Liver (tissue), 8 donors: ENCODE measurements at regions not wholly inside any gene's neighbourhood (a gene's known extent, or its start where the extent isn't known, plus 50 kb on each side); places are given as distances from the start of the nearest gene placed in this dataset.

Experiments
- DNase-seq: peaks from one replicate; pipeline ENCODE4 v3.0.0-alpha.2; 2017; ENCODE audit warnings: low spot score
- H3K27ac ChIP-seq, 2 donors: one replicate each; pipeline ENCODE4 v1.7.0; 2013; ENCODE audit warnings: inconsistent platforms in 2 of 2, low read length in 2 of 2, control low read depth in 1 of 2, low read depth in 1 of 2, mild to moderate bottlenecking in 1 of 2
- H3K27me3 ChIP-seq, 4 donors: one replicate each; pipeline versions ENCODE4 v1.6.1 to v1.7.0; 2013; ENCODE audit warnings: low read length in 3 of 4, inconsistent platforms in 1 of 4, mild to moderate bottlenecking in 1 of 4, moderate library complexity in 1 of 4; ENCODE audit not compliant: control insufficient read depth in 4 of 4, insufficient read depth in 4 of 4
- H3K36me3 ChIP-seq, 4 donors: one replicate each; pipeline versions ENCODE4 v1.6.1 to v1.7.0; 2013; ENCODE audit warnings: low read length in 3 of 4, mild to moderate bottlenecking in 3 of 4, low read depth in 1 of 4, moderate library complexity in 1 of 4; ENCODE audit not compliant: control insufficient read depth in 4 of 4, insufficient read depth in 3 of 4
- H3K4me1 ChIP-seq, 4 donors: one replicate each; pipeline versions ENCODE4 v1.6.1 to v1.7.0; 2013; ENCODE audit warnings: low read length in 3 of 4, mild to moderate bottlenecking in 3 of 4, moderate library complexity in 1 of 4; ENCODE audit not compliant: control insufficient read depth in 4 of 4, insufficient read depth in 4 of 4
- H3K4me3 ChIP-seq, 3 donors: one replicate each; pipeline versions ENCODE4 v1.6.1 to v1.7.0; 2013; ENCODE audit warnings: low read length in 3 of 3, control low read depth in 1 of 3, low read depth in 1 of 3, mild to moderate bottlenecking in 1 of 3
- H3K9ac ChIP-seq, 2 donors: one replicate each; pipeline ENCODE4 v1.7.0; 2013; ENCODE audit warnings: low read length in 2 of 2, mild to moderate bottlenecking in 2 of 2, moderate library complexity in 2 of 2, control low read depth in 1 of 2, low read depth in 1 of 2
- H3K9me3 ChIP-seq, 4 donors: one replicate each; pipeline versions ENCODE4 v1.6.1 to v1.7.0; 2013; ENCODE audit warnings: low read length in 3 of 4; ENCODE audit not compliant: control insufficient read depth in 4 of 4
- CTCF ChIP-seq: fragments of 150-350 bp; IDR thresholded peaks from 2 replicates; pipeline ENCODE4 v1.5.1; 2017; ENCODE audit warnings: improper control_type of control experiment, low read depth, low read length; ENCODE audit not compliant: missing input control
- EGR1 ChIP-seq, 2 donors: IDR thresholded peaks; 2 replicates each; pipeline ENCODE4 v1.6.1; 2016 to 2018; ENCODE audit warnings: antibody characterized with exemption in 2 of 2, low read depth in 2 of 2
- FOXA1 ChIP-seq: IDR thresholded peaks from 2 replicates; pipeline ENCODE4 v1.6.1; 2016; ENCODE audit warnings: antibody characterized with exemption
- GABPA ChIP-seq, 2 donors: IDR thresholded peaks in 1 of 2; conservative IDR thresholded peaks in 1 of 2; 2 replicates each; pipeline ENCODE4 v1.6.1; 2016; ENCODE audit warnings: antibody characterized with exemption in 2 of 2, mild to moderate bottlenecking in 1 of 2, moderate library complexity in 1 of 2
- HNF4G ChIP-seq: IDR thresholded peaks from 2 replicates; pipeline ENCODE4 v1.6.1; 2016; ENCODE audit warnings: antibody characterized with exemption
- JUND ChIP-seq, 2 donors: IDR thresholded peaks; 2 replicates each; pipeline ENCODE4 v1.6.1; 2016; ENCODE audit warnings: antibody characterized with exemption in 2 of 2
- NR2F2 ChIP-seq: IDR thresholded peaks from 2 replicates; pipeline ENCODE4 v1.6.1; 2016; ENCODE audit warnings: antibody characterized with exemption
- RAD21 ChIP-seq, 2 donors: IDR thresholded peaks; 2 replicates each; pipeline ENCODE4 v1.6.1; 2016; ENCODE audit warnings: antibody characterized with exemption in 2 of 2, mild to moderate bottlenecking in 2 of 2
- REST ChIP-seq: IDR thresholded peaks from 2 replicates; pipeline ENCODE4 v1.6.1; 2016; ENCODE audit warnings: antibody characterized with exemption, mild to moderate bottlenecking
- RXRA ChIP-seq, 2 donors: IDR thresholded peaks; 2 replicates each; pipeline ENCODE4 v1.6.1; 2017 to 2018; ENCODE audit warnings: antibody characterized with exemption in 2 of 2, mild to moderate bottlenecking in 1 of 2
- SP1 ChIP-seq: IDR thresholded peaks from 2 replicates; pipeline ENCODE4 v1.6.1; 2018; ENCODE audit warnings: antibody characterized with exemption, mild to moderate bottlenecking
- ZBTB33 ChIP-seq: IDR thresholded peaks from 2 replicates; pipeline ENCODE4 v1.6.1; 2016; ENCODE audit warnings: antibody characterized with exemption
- WGBS: extraction: QIAGEN DNeasy Blood & Tissue Kit; methylation state at CpG from one replicate; pipeline ENCODE4 v1.1.7; 2013; 5-methylcytosine and 5-hydroxymethylcytosine counted together
- donor health status: healthy.
- donor health status: healthy.
- donor health status: healthy.
- donor health status: healthy.
- donor health status: healthy.

GRCh38 chr13:105660561-105660960 lies 874.9 kb downstream of the EFNB2 start:
- 40% methylated on average over 3 of the region's 3 CpGs for WGBS
- DNase-seq = no peak
- Histone ChIP-seq H3K27ac (no peak overlapping the region), H3K4me1 (no peaks in the 10 kb centered on the region), H3K27me3 (peaks cover 0 to 3% (median 1%) of the 10 kb centered on the region in 4 donors), H3K9ac (no peak overlapping the region), H3K36me3 (no peaks in the 10 kb centered on the region), H3K9me3 (no peaks in the 10 kb centered on the region), H3K4me3 (no peak overlapping the region)
- TF ChIP-seq FOXA1 (no peak), GABPA (IDR thresholded peaks at IDR 0.05 in 1 of 2, conservative IDR thresholded peaks at IDR 0.05 in 1 of 2) (no peak), NR2F2 (no peak)

- Histone ChIP-seq H3K4me3 (no peak overlapping the region), H3K27me3 (peaks cover 0 to 3% (median 1%) of the 10 kb centered on the region in 4 donors), H3K9ac (no peak overlapping the region), H3K9me3 (no peaks in the 10 kb centered on the region), H3K27ac (no peak overlapping the region), H3K36me3 (no peaks in the 10 kb centered on the region), H3K4me1 (no peaks in the 10 kb centered on the region)
- no peak for TF ChIP-seq SP1
- DNase-seq = no peak
- 80% methylated on average over 3 of the region's 3 CpGs for WGBS
Observed at GRCh38 chr13:105658431-105658830, 877.0 kb downstream of the EFNB2 start.

GRCh38 chr13:105655046-105655445 lies 880.4 kb downstream of the EFNB2 start:
- H3K27me3 ChIP-seq = peaks cover 0 to 2% (median 0%) of the 10 kb centered on the region in 4 donors
- H3K36me3 ChIP-seq = no peaks in the 10 kb centered on the region
- DNase-seq = no peak
- H3K9me3 ChIP-seq = peaks cover 0 to 3% (median 0%) of the 10 kb centered on the region in 4 donors
- no peaks in the 10 kb centered on the region for H3K4me1 ChIP-seq
- H3K27ac ChIP-seq = no peak overlapping the region
- 44% methylated on average over 2 of the region's 2 CpGs for WGBS
- no peak overlapping the region for H3K4me3 ChIP-seq
- TF ChIP-seq RAD21 (IDR thresholded peaks at IDR 0.05) = no peak
- no peak for TF ChIP-seq ZBTB33
- no peak for TF ChIP-seq FOXA1
- TF ChIP-seq CTCF = no peak
- TF ChIP-seq HNF4G = no peak
- TF ChIP-seq RXRA (IDR thresholded peaks at IDR 0.05) = no peak
- TF ChIP-seq SP1 = no peak
- TF ChIP-seq REST = no peak
- TF ChIP-seq JUND (IDR thresholded peaks at IDR 0.05) = no peak
- TF ChIP-seq EGR1 (IDR thresholded peaks at IDR 0.05; ENCODE audit: low read depth in 2 of 2) = no peak
- no peak overlapping the region for H3K9ac ChIP-seq
